Panc1 (cell line): ENCODE measurements at regions not wholly inside any gene's neighbourhood (a gene's known extent, or its start where the extent isn't known, plus 50 kb on each side); places are given as distances from the start of the nearest gene placed in this dataset.

Experiments used
- ATAC-seq: fragments of 200-7000 bp; cut with Tn5 transposase; 2 replicates; pipeline ENCODE4 v1.9.1; 2020; ENCODE audit warnings: mild to moderate bottlenecking, moderate library complexity
- BruUV-seq: library from RNA; stranded (reverse); fragments of 400-500 nt; replicated peaks from 2 replicates; lab custom pipeline; 2021; lab: Mats Ljungman, UMichigan
- CTCF ChIA-PET: fragments of 300-600 bp; sonication (Branson Sonifier 250); formaldehyde crosslinking; loops from one replicate; lab custom pipeline; 2022; ENCODE audit warnings: antibody characterized with exemption; lab: Charles Lee
- POLR2A ChIA-PET: fragments of 300-600 bp; sonication (Branson Sonifier 250); formaldehyde crosslinking; loops from one replicate; lab custom pipeline; 2022; ENCODE audit warnings: antibody characterized with exemption; lab: Charles Lee
- DNase-seq: peaks from one replicate; pipeline ENCODE4 v3.0.0-alpha.2; 2010; ENCODE audit warnings: low read depth, low spot score
- H3K27ac ChIP-seq: 2 replicates; pipeline ENCODE4 v1.5.1; 2011; ENCODE audit warnings: mild to moderate bottlenecking, low read length, inconsistent platforms
- H3K27me3 ChIP-seq: fragments of 200-500 bp; sonication (Bioruptor generic); 2 replicates; pipeline ENCODE4 v1.6.0; 2014; ENCODE audit warnings: low read length, inconsistent platforms; ENCODE audit not compliant: control insufficient read depth, insufficient read depth
- H3K36me3 ChIP-seq: fragments of 200-500 bp; sonication (Bioruptor generic); 2 replicates; pipeline ENCODE4 v1.5.1; 2014; ENCODE audit warnings: inconsistent platforms, mild to moderate bottlenecking, low read length, moderate library complexity; ENCODE audit not compliant: control insufficient read depth, insufficient read depth
- H3K4me1 ChIP-seq: 2 replicates; pipeline ENCODE4 v1.5.1; 2011; ENCODE audit warnings: inconsistent platforms, mild to moderate bottlenecking, low read length, moderate library complexity; ENCODE audit not compliant: control insufficient read depth, insufficient read depth
- H3K4me3 ChIP-seq, 2 experiments: 2 replicates each; pipeline ENCODE4 v1.5.1; 2011 to 2012; ENCODE audit warnings: low read depth in 2 of 2, low read length in 2 of 2, mild to moderate bottlenecking in 2 of 2, inconsistent platforms in 1 of 2, moderate library complexity in 1 of 2
- H3K9me3 ChIP-seq: fragments of 200-500 bp; sonication (Bioruptor generic); 2 replicates; pipeline ENCODE4 v1.5.1; 2014; ENCODE audit warnings: low read depth, mild to moderate bottlenecking, inconsistent platforms, low read length, moderate library complexity; ENCODE audit not compliant: control insufficient read depth, insufficient read depth
- POLR2AphosphoS5 ChIP-seq: IDR thresholded peaks from 2 replicates; pipeline ENCODE4 v1.6.1; 2012; ENCODE audit warnings: mild to moderate bottlenecking, low read depth, low read length, moderate library complexity
- SIN3A ChIP-seq: IDR thresholded peaks from 2 replicates; pipeline ENCODE4 v1.6.1; 2012; ENCODE audit warnings: low read depth, mild to moderate bottlenecking, low read length, moderate library complexity, borderline replicate concordance; ENCODE audit not compliant: insufficient read depth
- TCF7L2 ChIP-seq: IDR thresholded peaks from 2 replicates; pipeline ENCODE4 v1.6.1; 2011; ENCODE audit warnings: mild to moderate bottlenecking, low read depth, low read length, inconsistent platforms
- in situ Hi-C: cut with HindIII; loops from 2 replicates; pipeline ENCODE4 v1.10.0; 2016; ENCODE audit warnings: low sequenced_read_pairs, low pct_unique_long_range_greater_than_20kb
- intact Hi-C: fragments of 100-400 bp; cut with micrococcal nuclease; formaldehyde crosslinking; loops from one replicate; pipeline ENCODE4 v1.10.0; 2022; ENCODE audit not compliant: unreplicated experiment
- TF ChIP-seq, protein P1 (sequence below): fragments of 450-650 bp; IDR thresholded peaks from 2 replicates; pipeline ENCODE4 v1.5.1; 2017; ENCODE audit warnings: mild to moderate bottlenecking
- TF ChIP-seq, protein P2 (sequence below), 2 experiments: IDR thresholded peaks; 2 replicates each; pipeline ENCODE4 v1.6.1; 2011 to 2012; ENCODE audit warnings: low read depth in 2 of 2, control low read depth in 1 of 2, low read length in 1 of 2, mild to moderate bottlenecking in 1 of 2, moderate library complexity in 1 of 2; ENCODE audit not compliant: insufficient read depth in 1 of 2

DNA sequence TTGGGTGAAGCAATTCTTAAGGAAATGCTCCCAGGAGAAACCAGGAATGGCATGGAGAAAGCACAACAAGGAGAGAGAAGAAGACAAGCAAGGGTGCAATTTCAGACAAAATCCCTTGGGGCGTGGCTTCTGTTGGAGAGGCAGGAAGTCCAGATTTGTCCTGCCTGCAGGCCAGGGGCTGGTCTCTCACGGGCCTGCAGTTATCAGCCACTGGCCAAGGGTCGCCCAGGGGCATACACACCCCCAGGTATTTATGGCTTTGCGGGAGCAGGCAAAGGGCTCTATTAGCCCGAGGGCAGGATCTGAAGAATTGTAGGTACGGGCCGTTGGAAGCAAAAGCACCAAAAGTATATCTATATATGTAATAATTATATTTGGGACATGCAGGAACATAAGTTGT, 87.7 kb downstream of the IYD start:
- BruUV-seq = no TSS peak
- no peak overlapping the region for H3K27ac ChIP-seq
- no peak for DNase-seq
- H3K36me3 ChIP-seq = no peaks in the 10 kb centered on the region
- no peaks in the 10 kb centered on the region for H3K27me3 ChIP-seq
- TF ChIP-seq POLR2AphosphoS5 = no peak
- TF ChIP-seq, protein P1, sequence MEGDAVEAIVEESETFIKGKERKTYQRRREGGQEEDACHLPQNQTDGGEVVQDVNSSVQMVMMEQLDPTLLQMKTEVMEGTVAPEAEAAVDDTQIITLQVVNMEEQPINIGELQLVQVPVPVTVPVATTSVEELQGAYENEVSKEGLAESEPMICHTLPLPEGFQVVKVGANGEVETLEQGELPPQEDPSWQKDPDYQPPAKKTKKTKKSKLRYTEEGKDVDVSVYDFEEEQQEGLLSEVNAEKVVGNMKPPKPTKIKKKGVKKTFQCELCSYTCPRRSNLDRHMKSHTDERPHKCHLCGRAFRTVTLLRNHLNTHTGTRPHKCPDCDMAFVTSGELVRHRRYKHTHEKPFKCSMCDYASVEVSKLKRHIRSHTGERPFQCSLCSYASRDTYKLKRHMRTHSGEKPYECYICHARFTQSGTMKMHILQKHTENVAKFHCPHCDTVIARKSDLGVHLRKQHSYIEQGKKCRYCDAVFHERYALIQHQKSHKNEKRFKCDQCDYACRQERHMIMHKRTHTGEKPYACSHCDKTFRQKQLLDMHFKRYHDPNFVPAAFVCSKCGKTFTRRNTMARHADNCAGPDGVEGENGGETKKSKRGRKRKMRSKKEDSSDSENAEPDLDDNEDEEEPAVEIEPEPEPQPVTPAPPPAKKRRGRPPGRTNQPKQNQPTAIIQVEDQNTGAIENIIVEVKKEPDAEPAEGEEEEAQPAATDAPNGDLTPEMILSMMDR = no peak
- no peak for TF ChIP-seq TCF7L2
- TF ChIP-seq SIN3A = no peak
- TF ChIP-seq, protein P2, sequence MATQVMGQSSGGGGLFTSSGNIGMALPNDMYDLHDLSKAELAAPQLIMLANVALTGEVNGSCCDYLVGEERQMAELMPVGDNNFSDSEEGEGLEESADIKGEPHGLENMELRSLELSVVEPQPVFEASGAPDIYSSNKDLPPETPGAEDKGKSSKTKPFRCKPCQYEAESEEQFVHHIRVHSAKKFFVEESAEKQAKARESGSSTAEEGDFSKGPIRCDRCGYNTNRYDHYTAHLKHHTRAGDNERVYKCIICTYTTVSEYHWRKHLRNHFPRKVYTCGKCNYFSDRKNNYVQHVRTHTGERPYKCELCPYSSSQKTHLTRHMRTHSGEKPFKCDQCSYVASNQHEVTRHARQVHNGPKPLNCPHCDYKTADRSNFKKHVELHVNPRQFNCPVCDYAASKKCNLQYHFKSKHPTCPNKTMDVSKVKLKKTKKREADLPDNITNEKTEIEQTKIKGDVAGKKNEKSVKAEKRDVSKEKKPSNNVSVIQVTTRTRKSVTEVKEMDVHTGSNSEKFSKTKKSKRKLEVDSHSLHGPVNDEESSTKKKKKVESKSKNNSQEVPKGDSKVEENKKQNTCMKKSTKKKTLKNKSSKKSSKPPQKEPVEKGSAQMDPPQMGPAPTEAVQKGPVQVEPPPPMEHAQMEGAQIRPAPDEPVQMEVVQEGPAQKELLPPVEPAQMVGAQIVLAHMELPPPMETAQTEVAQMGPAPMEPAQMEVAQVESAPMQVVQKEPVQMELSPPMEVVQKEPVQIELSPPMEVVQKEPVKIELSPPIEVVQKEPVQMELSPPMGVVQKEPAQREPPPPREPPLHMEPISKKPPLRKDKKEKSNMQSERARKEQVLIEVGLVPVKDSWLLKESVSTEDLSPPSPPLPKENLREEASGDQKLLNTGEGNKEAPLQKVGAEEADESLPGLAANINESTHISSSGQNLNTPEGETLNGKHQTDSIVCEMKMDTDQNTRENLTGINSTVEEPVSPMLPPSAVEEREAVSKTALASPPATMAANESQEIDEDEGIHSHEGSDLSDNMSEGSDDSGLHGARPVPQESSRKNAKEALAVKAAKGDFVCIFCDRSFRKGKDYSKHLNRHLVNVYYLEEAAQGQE (IDR thresholded peaks at IDR 0.05; ENCODE audit: insufficient read depth in 1 of 2, low read depth in 2 of 2, low read length in 1 of 2) = no peak
- ChIA-PET CTCF (no interaction called here), POLR2A (no interaction called here)
- intact Hi-C loops = no loop called here
- no peak for ATAC-seq
- no peaks in the 10 kb centered on the region for H3K4me1 ChIP-seq
- H3K9me3 ChIP-seq = no peaks in the 10 kb centered on the region
- H3K4me3 ChIP-seq = no peak overlapping the region
- in situ Hi-C loops = no loop called here

DNA sequence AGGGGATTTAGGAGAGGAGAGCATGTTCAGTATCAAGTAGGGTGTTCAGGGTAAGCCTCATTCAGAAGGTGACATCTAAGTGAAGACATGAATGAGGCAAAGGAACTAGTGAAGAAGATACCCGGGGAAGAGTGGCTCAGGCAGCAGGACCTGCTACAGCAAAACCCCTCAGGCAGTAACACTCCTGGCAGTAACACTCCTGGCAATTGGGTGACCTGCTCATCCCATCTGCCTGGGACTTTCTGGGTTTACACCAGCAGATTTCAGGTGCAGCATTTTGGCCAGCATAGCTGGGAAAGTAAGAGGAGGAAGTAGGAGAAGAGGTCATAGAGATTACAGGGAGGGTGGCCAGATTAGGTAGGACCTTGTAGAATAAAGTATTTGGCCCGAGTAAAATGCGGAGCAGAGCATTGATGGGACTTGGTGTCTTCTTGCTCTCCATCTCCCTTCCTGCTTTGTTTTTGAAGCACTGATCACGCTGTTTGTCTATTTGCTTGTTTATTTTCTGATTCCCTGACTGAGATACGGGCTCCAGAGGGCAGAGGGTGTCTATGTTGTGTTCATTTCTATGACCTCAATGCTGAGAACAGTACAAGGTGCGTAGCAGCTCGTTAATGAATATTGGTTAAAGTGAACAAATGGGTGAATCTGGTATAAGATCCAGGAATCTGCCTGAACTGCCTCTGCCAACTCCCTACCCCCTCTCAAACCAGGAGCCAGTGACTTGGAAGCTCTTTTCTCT, 88.3 kb downstream of the IYD start:
- POLR2A ChIA-PET = no interaction called here
- H3K4me3 ChIP-seq = no peak overlapping the region

More for the DNA sequence above, 88.3 kb downstream of the IYD start:
- H3K27me3 ChIP-seq = no peaks in the 10 kb centered on the region
- no peak overlapping the region for H3K27ac ChIP-seq
- BruUV-seq = no TSS peak
- H3K4me1 ChIP-seq = no peaks in the 10 kb centered on the region
- in situ Hi-C loops (no loop called here), intact Hi-C loops (no loop called here)
- no peaks in the 10 kb centered on the region for H3K36me3 ChIP-seq
- TF ChIP-seq, protein P2 (IDR thresholded peaks at IDR 0.05; ENCODE audit: insufficient read depth in 1 of 2, low read depth in 2 of 2, low read length in 1 of 2) = no peak
- TF ChIP-seq POLR2AphosphoS5 = no peak
- TF ChIP-seq, protein P1 = no peak
- no peak for TF ChIP-seq SIN3A
- no peak for TF ChIP-seq TCF7L2
- H3K9me3 ChIP-seq = no peaks in the 10 kb centered on the region
- no peak for DNase-seq
- CTCF ChIA-PET = no interaction called here
- ATAC-seq = no peak
